ENCODE measurements at regions not wholly inside any gene's neighbourhood (a gene's known extent, or its start where the extent isn't known, plus 50 kb on each side); places are given as distances from the start of the nearest gene placed in this dataset.

GRCh38 chr4:176575141-176575730, 217.5 kb downstream of the VEGFC start:
- no peak for DNase-seq (ENCODE audit: low read depth in 1 of 2, low spot score in 1 of 2)

GRCh38 chr4:176579226-176579625, 213.5 kb downstream of the VEGFC start:
- no peak for TF ChIP-seq POLR2AphosphoS5 (IDR thresholded peaks at IDR 0.05; ENCODE audit: low read depth)
- TF ChIP-seq SPI1 (IDR thresholded peaks at IDR 0.05; ENCODE audit: borderline replicate concordance, low read depth) = no peak
- no peak for TF ChIP-seq CTCF (IDR thresholded peaks at IDR 0.05; ENCODE audit: insufficient read depth, low read length)
- TF ChIP-seq REST (IDR thresholded peaks at IDR 0.05; ENCODE audit: insufficient replicate concordance, low read depth) = no peak
- TF ChIP-seq GABPA (IDR thresholded peaks at IDR 0.05; ENCODE audit: low read depth) = no peak
- Histone ChIP-seq H3K27me3 (ENCODE audit: insufficient read depth, poor library complexity, severe bottlenecking) (no peaks in the 10 kb centered on the region), H3K4me3 (replicated peaks; ENCODE audit: insufficient read depth, low read length) (no peak overlapping the region), H3K27ac (replicated peaks) (no peak overlapping the region)
- no peak for DNase-seq (ENCODE audit: low read depth in 1 of 2, low spot score in 1 of 2)

More at GRCh38 chr4:176575141-176575730, 217.5 kb downstream of the VEGFC start:
- TF ChIP-seq SPI1 (IDR thresholded peaks at IDR 0.05; ENCODE audit: borderline replicate concordance, low read depth) = no peak
- TF ChIP-seq REST (IDR thresholded peaks at IDR 0.05; ENCODE audit: insufficient replicate concordance, low read depth) = no peak
- no peak for TF ChIP-seq GABPA (IDR thresholded peaks at IDR 0.05; ENCODE audit: low read depth)
- no peak for TF ChIP-seq POLR2AphosphoS5 (IDR thresholded peaks at IDR 0.05; ENCODE audit: low read depth)
- TF ChIP-seq CTCF (IDR thresholded peaks at IDR 0.05; ENCODE audit: insufficient read depth, low read length) = no peak
- H3K4me3 ChIP-seq (replicated peaks; ENCODE audit: insufficient read depth, low read length) = no peak overlapping the region
- no peak overlapping the region for H3K27ac ChIP-seq (replicated peaks)
- H3K27me3 ChIP-seq (ENCODE audit: insufficient read depth, poor library complexity, severe bottlenecking) = no peaks in the 10 kb centered on the region

- no peak for TF ChIP-seq GABPA (IDR thresholded peaks at IDR 0.05; ENCODE audit: low read depth)
- TF ChIP-seq SPI1 (IDR thresholded peaks at IDR 0.05; ENCODE audit: borderline replicate concordance, low read depth) = no peak
- no peak for TF ChIP-seq REST (IDR thresholded peaks at IDR 0.05; ENCODE audit: insufficient replicate concordance, low read depth)
- TF ChIP-seq POLR2AphosphoS5 (IDR thresholded peaks at IDR 0.05; ENCODE audit: low read depth) = no peak
- TF ChIP-seq CTCF (IDR thresholded peaks at IDR 0.05; ENCODE audit: insufficient read depth, low read length) = no peak
- no peak for DNase-seq (ENCODE audit: low read depth in 1 of 2, low spot score in 1 of 2)
- no peak overlapping the region for H3K27ac ChIP-seq (replicated peaks)
Measured at GRCh38 chr4:176583278-176583677, 209.4 kb downstream of the VEGFC start.

More at GRCh38 chr4:176583278-176583677, 209.4 kb downstream of the VEGFC start:
- no peaks in the 10 kb centered on the region for H3K27me3 ChIP-seq (ENCODE audit: insufficient read depth, poor library complexity, severe bottlenecking)
- H3K4me3 ChIP-seq (replicated peaks; ENCODE audit: insufficient read depth, low read length) = no peak overlapping the region
